Gastrocnemius medialis (tissue), 4 donors: ENCODE measurements at regions not wholly inside any gene's neighbourhood (a gene's known extent, or its start where the extent isn't known, plus 50 kb on each side); places are given as distances from the start of the nearest gene placed in this dataset.

Experiments used
- POLR2A ChIP-seq, 2 donors: fragments of 450-650 bp; IDR thresholded peaks; one replicate each; pipeline ENCODE4 v1.6.1; 2017; ENCODE audit warnings: antibody characterized with exemption in 2 of 2, mild to moderate bottlenecking in 2 of 2, moderate library complexity in 2 of 2
- TF ChIP-seq, protein P1 (sequence below), 5 experiments: fragments of 450-650 bp in 3 of 5; fragments of 200-600 bp in 2 of 5; sonication (generic) in 2 of 5; IDR thresholded peaks in 4 of 5; conservative IDR thresholded peaks in 1 of 5; 1 replicate in 4 of 5; 2 replicates in 1 of 5; pipeline ENCODE4 v1.5.1; 2016 to 2019; ENCODE audit warnings: antibody characterized with exemption in 5 of 5, mild to moderate bottlenecking in 3 of 5, moderate library complexity in 3 of 5

DNA sequence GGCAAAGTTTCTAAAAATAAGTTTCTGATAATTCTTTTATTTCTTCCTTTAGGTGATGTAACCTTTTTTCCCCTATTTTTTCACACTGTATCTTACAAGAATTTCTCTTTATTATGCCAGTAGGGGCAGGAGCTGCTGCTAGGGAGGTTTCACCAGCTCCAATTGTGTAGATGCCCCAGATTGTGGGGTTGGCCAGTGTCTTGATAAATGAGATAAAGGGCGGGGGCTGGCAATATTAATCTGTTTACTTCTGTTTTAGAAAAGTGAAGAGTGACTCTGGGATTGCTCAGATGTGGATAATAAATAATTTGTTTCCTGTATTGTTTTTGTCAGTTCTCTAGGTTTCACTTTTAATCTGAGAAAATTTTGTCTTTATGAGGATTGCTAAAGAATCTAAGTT lies 190.4 kb downstream of the MC4R start:
- TF ChIP-seq, protein P1, sequence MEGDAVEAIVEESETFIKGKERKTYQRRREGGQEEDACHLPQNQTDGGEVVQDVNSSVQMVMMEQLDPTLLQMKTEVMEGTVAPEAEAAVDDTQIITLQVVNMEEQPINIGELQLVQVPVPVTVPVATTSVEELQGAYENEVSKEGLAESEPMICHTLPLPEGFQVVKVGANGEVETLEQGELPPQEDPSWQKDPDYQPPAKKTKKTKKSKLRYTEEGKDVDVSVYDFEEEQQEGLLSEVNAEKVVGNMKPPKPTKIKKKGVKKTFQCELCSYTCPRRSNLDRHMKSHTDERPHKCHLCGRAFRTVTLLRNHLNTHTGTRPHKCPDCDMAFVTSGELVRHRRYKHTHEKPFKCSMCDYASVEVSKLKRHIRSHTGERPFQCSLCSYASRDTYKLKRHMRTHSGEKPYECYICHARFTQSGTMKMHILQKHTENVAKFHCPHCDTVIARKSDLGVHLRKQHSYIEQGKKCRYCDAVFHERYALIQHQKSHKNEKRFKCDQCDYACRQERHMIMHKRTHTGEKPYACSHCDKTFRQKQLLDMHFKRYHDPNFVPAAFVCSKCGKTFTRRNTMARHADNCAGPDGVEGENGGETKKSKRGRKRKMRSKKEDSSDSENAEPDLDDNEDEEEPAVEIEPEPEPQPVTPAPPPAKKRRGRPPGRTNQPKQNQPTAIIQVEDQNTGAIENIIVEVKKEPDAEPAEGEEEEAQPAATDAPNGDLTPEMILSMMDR (IDR thresholded peaks at IDR 0.05 in 4 of 5, conservative IDR thresholded peaks at IDR 0.05 in 1 of 5), result no peak
- TF ChIP-seq POLR2A (IDR thresholded peaks at IDR 0.05), result no peak
